Bronchial epithelial cell (primary cell): ENCODE measurements at regions not wholly inside any gene's neighbourhood (a gene's known extent, or its start where the extent isn't known, plus 50 kb on each side); places are given as distances from the start of the nearest gene placed in this dataset.

Source experiments
- DNase-seq: peaks from one replicate; pipeline ENCODE4 v3.0.0-alpha.2; 2010; ENCODE audit warnings: low read depth
- FAIRE-seq: peaks from 2 replicates; lab custom pipeline; 2011; peaks lifted over from hg19 to GRCh38; lab: Jason Lieb, UNC
- H3K27me3 ChIP-seq: 2 replicates; pipeline ENCODE4 v1.5.1; 2011; ENCODE audit warnings: low read length; ENCODE audit not compliant: control insufficient read depth, insufficient read depth
- H3K36me3 ChIP-seq: 2 replicates; pipeline ENCODE4 v1.5.1; 2011; ENCODE audit warnings: low read length; ENCODE audit not compliant: control insufficient read depth, insufficient read depth
- H3K4me3 ChIP-seq: 2 replicates; pipeline ENCODE4 v1.5.1; 2011; ENCODE audit warnings: mild to moderate bottlenecking, low read depth, low read length, control low read depth
- CTCF ChIP-seq: IDR thresholded peaks from 2 replicates; pipeline ENCODE4 v1.5.1; 2011; ENCODE audit warnings: mild to moderate bottlenecking, moderate library complexity, low read length, control low read depth, inconsistent platforms; ENCODE audit not compliant: insufficient read depth, severe bottlenecking

- DNase-seq, result no peak
- Histone ChIP-seq H3K36me3 (no peaks in the 10 kb centered on the region), H3K4me3 (no peak overlapping the region), H3K27me3 (no peaks in the 10 kb centered on the region)
- no peak for TF ChIP-seq CTCF
- no peak for FAIRE-seq
Observed at GRCh38 chr2:20540587-20541293, 93.9 kb downstream of the RHOB start.

DNA sequence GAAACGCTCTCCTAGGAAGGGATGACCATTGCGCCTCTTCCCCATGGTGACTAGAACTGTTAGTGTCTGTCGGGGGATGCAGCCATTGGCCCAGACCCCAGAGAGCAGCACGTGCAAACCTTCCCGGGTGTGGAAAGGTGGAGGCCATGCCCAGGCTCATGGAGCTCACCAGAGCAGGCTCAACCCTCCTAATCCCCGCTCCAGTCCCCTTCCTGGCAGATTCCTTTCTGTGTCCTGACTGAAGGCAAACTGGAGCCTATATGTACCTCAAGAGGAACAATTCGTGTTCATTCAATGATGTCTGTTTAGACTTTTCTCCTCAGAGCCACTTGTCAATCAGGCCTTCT is 94.4 kb downstream of the RHOB start:
- FAIRE-seq (no peak), DNase-seq (no peak)
- Histone ChIP-seq H3K36me3 (no peaks in the 10 kb centered on the region), H3K4me3 (no peak overlapping the region), H3K27me3 (no peaks in the 10 kb centered on the region)
- no peak for TF ChIP-seq CTCF

DNA sequence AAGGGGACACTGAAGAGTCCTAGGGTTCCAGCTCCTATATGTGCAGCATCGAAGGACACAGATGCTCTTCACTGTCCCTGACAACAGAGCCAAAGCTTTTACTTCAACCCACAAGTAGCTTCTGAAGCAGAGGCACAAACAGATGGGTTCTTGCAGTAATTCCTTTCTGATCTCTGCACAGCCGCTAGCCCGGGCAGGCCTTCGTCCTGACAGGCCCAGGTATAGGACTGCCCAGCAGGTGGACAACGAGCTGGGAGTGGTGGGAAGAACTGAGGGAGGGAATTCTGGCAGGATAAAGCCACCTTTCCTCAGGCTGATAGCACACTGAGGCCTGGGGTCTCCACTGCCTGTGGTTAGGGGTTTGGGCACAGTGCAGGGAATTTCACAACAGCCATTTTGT is 94.8 kb downstream of the RHOB start:
- H3K27me3 ChIP-seq, result no peaks in the 10 kb centered on the region
- H3K36me3 ChIP-seq, result no peaks in the 10 kb centered on the region
- FAIRE-seq, result no peak
- DNase-seq, result peak; percentile 35
- no peak overlapping the region for H3K4me3 ChIP-seq
- TF ChIP-seq CTCF, result peak; percentile 5

DNA sequence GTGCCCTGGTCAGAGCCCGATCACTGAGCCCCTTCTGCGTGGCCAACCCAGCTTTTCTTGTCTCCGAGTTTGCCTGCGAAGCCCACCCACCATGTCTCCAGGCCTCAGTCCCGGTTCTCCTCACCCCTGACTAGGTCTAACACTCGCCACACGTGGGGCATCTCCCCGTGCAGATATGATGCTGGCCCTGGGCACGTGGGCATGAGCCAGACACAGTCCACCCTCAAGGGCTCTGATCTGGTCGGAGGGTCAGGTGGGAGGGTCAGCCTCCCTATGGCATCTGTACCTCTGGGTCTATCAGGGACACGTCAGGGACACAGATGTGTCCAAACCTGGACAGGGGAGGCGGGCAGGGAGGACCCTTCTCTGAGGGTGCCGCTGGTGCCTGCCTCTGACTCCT is 95.4 kb downstream of the RHOB start:
- Histone ChIP-seq H3K36me3 (no peaks in the 10 kb centered on the region), H3K4me3 (no peak overlapping the region), H3K27me3 (no peaks in the 10 kb centered on the region)
- DNase-seq, result no peak
- no peak for TF ChIP-seq CTCF
- no peak for FAIRE-seq

- FAIRE-seq, result no peak
- no peak overlapping the region for H3K4me3 ChIP-seq
- TF ChIP-seq CTCF, result no peak
- DNase-seq, result no peak
- H3K27me3 ChIP-seq, result no peaks in the 10 kb centered on the region
- no peaks in the 10 kb centered on the region for H3K36me3 ChIP-seq
Observed at GRCh38 chr2:20542746-20543468, 96.0 kb downstream of the RHOB start.
